ENCODE measurements at regions not wholly inside any gene's neighbourhood (a gene's known extent, or its start where the extent isn't known, plus 50 kb on each side); places are given as distances from the start of the nearest gene placed in this dataset.

DNA sequence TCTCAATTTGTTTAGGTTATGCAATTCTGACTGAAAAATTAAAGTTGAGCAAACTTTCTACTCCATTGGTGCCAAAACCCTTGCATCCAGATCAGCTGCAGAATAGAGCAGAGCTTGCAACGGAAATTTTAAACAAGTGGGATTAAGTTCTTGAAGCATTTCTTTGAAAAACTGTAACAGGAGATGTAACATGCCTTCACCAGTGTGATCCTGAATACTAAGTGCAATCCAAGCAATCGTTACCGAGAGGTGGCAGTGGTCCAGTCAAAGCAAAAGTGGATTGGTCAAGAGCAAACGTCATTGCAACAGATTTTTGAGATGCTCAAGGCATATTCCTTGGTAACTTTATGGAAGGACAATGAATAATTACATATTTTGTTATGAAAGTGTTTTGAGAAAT is 841.1 kb upstream of the SLITRK5 start:
- dilution Hi-C loops (cut with MboI; ENCODE audit: extremely low pct_ligation_motif_present, low sequenced_read_pairs), result no loop called here
- TF ChIP-seq, protein P1, sequence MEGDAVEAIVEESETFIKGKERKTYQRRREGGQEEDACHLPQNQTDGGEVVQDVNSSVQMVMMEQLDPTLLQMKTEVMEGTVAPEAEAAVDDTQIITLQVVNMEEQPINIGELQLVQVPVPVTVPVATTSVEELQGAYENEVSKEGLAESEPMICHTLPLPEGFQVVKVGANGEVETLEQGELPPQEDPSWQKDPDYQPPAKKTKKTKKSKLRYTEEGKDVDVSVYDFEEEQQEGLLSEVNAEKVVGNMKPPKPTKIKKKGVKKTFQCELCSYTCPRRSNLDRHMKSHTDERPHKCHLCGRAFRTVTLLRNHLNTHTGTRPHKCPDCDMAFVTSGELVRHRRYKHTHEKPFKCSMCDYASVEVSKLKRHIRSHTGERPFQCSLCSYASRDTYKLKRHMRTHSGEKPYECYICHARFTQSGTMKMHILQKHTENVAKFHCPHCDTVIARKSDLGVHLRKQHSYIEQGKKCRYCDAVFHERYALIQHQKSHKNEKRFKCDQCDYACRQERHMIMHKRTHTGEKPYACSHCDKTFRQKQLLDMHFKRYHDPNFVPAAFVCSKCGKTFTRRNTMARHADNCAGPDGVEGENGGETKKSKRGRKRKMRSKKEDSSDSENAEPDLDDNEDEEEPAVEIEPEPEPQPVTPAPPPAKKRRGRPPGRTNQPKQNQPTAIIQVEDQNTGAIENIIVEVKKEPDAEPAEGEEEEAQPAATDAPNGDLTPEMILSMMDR (optimal IDR thresholded peaks at IDR 0.05 in 1 of 3, IDR thresholded peaks at IDR 0.05 in 1 of 3, conservative IDR thresholded peaks at IDR 0.05 in 1 of 3; ENCODE audit: extremely low read depth in 1 of 3, insufficient read depth in 2 of 3, low read length in 3 of 3), result no peak
- no peak for TF ChIP-seq EZH2 (IDR thresholded peaks at IDR 0.05; ENCODE audit: low read length)
- no peak for FAIRE-seq
- no peaks in the 10 kb centered on the region for H3K9me3 ChIP-seq (ENCODE audit: control insufficient read depth, low read depth, low read length)
- H4K20me1 ChIP-seq (ENCODE audit: control insufficient read depth, extremely low read depth, insufficient read depth, low read length), result no peaks in the 10 kb centered on the region
- no peak overlapping the region for H3K9ac ChIP-seq (ENCODE audit: control insufficient read depth, extremely low read depth, insufficient read depth, low read length)
- no peaks in the 10 kb centered on the region for H3K9me1 ChIP-seq (ENCODE audit: control insufficient read depth, extremely low read depth, insufficient read depth, low read length)
- H3K27ac ChIP-seq (ENCODE audit: control insufficient read depth, insufficient read depth, low read length), result no peak overlapping the region
- H3K4me1 ChIP-seq (ENCODE audit: control insufficient read depth, extremely low read depth, insufficient read depth, low read length), result no peaks in the 10 kb centered on the region
- no peaks in the 10 kb centered on the region for H3K79me2 ChIP-seq (ENCODE audit: control insufficient read depth, insufficient read depth, low read length)
- no peak overlapping the region for H3K4me3 ChIP-seq (ENCODE audit: control insufficient read depth in 2 of 3, extremely low read depth in 1 of 3, insufficient read depth in 2 of 3, low read depth in 1 of 3, low read length in 3 of 3)
- H3K36me3 ChIP-seq (ENCODE audit: control insufficient read depth in 2 of 2, extremely low read depth in 1 of 2, insufficient read depth in 2 of 2, low read length in 2 of 2), result no peaks in the 10 kb centered on the region
- DNase-seq (ENCODE audit: low read depth, low spot score), result no peak
- no peak overlapping the region for H3K4me2 ChIP-seq (ENCODE audit: control insufficient read depth, extremely low read depth, insufficient read depth, low read depth, low read length)
- H3K27me3 ChIP-seq (ENCODE audit: control insufficient read depth, extremely low read depth, insufficient read depth, low read length), result no peaks in the 10 kb centered on the region
- H2AFZ ChIP-seq (ENCODE audit: control insufficient read depth, low read length), result no peak overlapping the region

DNA sequence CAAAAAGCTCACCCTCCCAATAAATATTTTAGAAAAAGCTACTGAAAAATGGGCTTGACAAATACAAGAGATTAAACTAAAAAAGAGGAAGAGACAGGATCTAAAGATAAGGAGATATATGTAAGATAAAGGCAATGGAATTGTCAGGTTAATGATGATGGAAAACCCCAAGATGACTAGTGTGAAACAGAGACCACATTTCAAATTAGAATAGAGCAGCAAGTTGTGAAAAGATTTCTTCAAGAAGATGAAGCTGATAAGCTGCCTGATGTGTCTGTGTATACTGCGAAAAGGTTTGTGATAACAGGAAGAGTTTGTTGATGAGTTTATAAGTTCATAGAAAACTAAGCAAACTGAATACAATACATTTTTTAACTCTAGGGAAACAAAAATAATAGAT is 840.1 kb upstream of the SLITRK5 start:
- no peak overlapping the region for H2AFZ ChIP-seq (ENCODE audit: control insufficient read depth, low read length)
- no peak overlapping the region for H3K27ac ChIP-seq (ENCODE audit: control insufficient read depth, insufficient read depth, low read length)
- TF ChIP-seq, protein P1 (optimal IDR thresholded peaks at IDR 0.05 in 1 of 3, IDR thresholded peaks at IDR 0.05 in 1 of 3, conservative IDR thresholded peaks at IDR 0.05 in 1 of 3; ENCODE audit: extremely low read depth in 1 of 3, insufficient read depth in 2 of 3, low read length in 3 of 3), result no peak
- TF ChIP-seq EZH2 (IDR thresholded peaks at IDR 0.05; ENCODE audit: low read length), result no peak
- no peak for DNase-seq (ENCODE audit: low read depth, low spot score)
- no peaks in the 10 kb centered on the region for H4K20me1 ChIP-seq (ENCODE audit: control insufficient read depth, extremely low read depth, insufficient read depth, low read length)
- dilution Hi-C loops (cut with MboI; ENCODE audit: extremely low pct_ligation_motif_present, low sequenced_read_pairs), result no loop called here
- H3K4me2 ChIP-seq (ENCODE audit: control insufficient read depth, extremely low read depth, insufficient read depth, low read depth, low read length), result no peak overlapping the region
- FAIRE-seq, result no peak
- no peak overlapping the region for H3K9ac ChIP-seq (ENCODE audit: control insufficient read depth, extremely low read depth, insufficient read depth, low read length)
- no peaks in the 10 kb centered on the region for H3K4me1 ChIP-seq (ENCODE audit: control insufficient read depth, extremely low read depth, insufficient read depth, low read length)
- no peaks in the 10 kb centered on the region for H3K9me1 ChIP-seq (ENCODE audit: control insufficient read depth, extremely low read depth, insufficient read depth, low read length)
- no peaks in the 10 kb centered on the region for H3K79me2 ChIP-seq (ENCODE audit: control insufficient read depth, insufficient read depth, low read length)
- H3K27me3 ChIP-seq (ENCODE audit: control insufficient read depth, extremely low read depth, insufficient read depth, low read length), result no peaks in the 10 kb centered on the region
- H3K36me3 ChIP-seq (ENCODE audit: control insufficient read depth in 2 of 2, extremely low read depth in 1 of 2, insufficient read depth in 2 of 2, low read length in 2 of 2), result no peaks in the 10 kb centered on the region
- no peaks in the 10 kb centered on the region for H3K9me3 ChIP-seq (ENCODE audit: control insufficient read depth, low read depth, low read length)
- H3K4me3 ChIP-seq (ENCODE audit: control insufficient read depth in 2 of 3, extremely low read depth in 1 of 3, insufficient read depth in 2 of 3, low read depth in 1 of 3, low read length in 3 of 3), result no peak overlapping the region
